DMS53 (cell line): ENCODE measurements at regions not wholly inside any gene's neighbourhood (a gene's known extent, or its start where the extent isn't known, plus 50 kb on each side); places are given as distances from the start of the nearest gene placed in this dataset.

ENCODE experiments used
- DNase-seq: peaks from one replicate; lab custom pipeline; 2025; lab: John Stamatoyannopoulos, UW

GRCh38 chr10:90975096-90975495 lies 54.2 kb upstream of the ANKRD1 start:
- no peak for DNase-seq

- DNase-seq, result no peak
Measured at GRCh38 chr10:90977162-90977854, 56.4 kb upstream of the ANKRD1 start.

GRCh38 chr10:90977855-90978486 lies 57.1 kb upstream of the ANKRD1 start:
- DNase-seq, result no peak

- no peak for DNase-seq
Measured at GRCh38 chr10:90982406-90983008, 61.6 kb upstream of the ANKRD1 start.

- DNase-seq, result no peak
Measured at GRCh38 chr10:90983914-90984549, 63.1 kb upstream of the ANKRD1 start.

- no peak for DNase-seq
Measured at GRCh38 chr10:90984898-90985297, 64.0 kb upstream of the ANKRD1 start.

GRCh38 chr10:90985321-90985933 lies 64.5 kb upstream of the ANKRD1 start:
- no peak for DNase-seq

GRCh38 chr10:90986136-90986760 lies 65.4 kb upstream of the ANKRD1 start:
- DNase-seq, result no peak

- no peak for DNase-seq
Measured at GRCh38 chr10:90986870-90987269, 66.0 kb upstream of the ANKRD1 start.

- DNase-seq, result no peak
Measured at GRCh38 chr10:90987383-90987782, 66.5 kb upstream of the ANKRD1 start.

GRCh38 chr10:90988024-90988423 lies 67.1 kb upstream of the ANKRD1 start:
- DNase-seq, result no peak

- no peak for DNase-seq
Measured at GRCh38 chr10:90988802-90989201, 67.9 kb upstream of the ANKRD1 start.

GRCh38 chr10:90989378-90989777 lies 68.5 kb upstream of the ANKRD1 start:
- DNase-seq, result no peak

- no peak for DNase-seq
Measured at GRCh38 chr10:90992462-90992861, 71.6 kb upstream of the ANKRD1 start.

- no peak for DNase-seq
Measured at GRCh38 chr10:90993340-90993739, 72.5 kb upstream of the ANKRD1 start.

- no peak for DNase-seq
Measured at GRCh38 chr10:90997670-90998069, 76.8 kb upstream of the ANKRD1 start.

GRCh38 chr10:90998733-90999511 lies 78.0 kb upstream of the ANKRD1 start:
- DNase-seq, result no peak

GRCh38 chr10:90999512-91000172 lies 78.8 kb upstream of the ANKRD1 start:
- DNase-seq, result no peak

GRCh38 chr10:91000470-91000869 lies 79.6 kb upstream of the ANKRD1 start:
- DNase-seq, result no peak

GRCh38 chr10:91000985-91001384 lies 80.1 kb upstream of the ANKRD1 start:
- DNase-seq, result no peak

GRCh38 chr10:91002656-91003055 lies 81.8 kb upstream of the ANKRD1 start:
- DNase-seq, result no peak
